ENCODE measurements at regions not wholly inside any gene's neighbourhood (a gene's known extent, or its start where the extent isn't known, plus 50 kb on each side); places are given as distances from the start of the nearest gene placed in this dataset.

DNA sequence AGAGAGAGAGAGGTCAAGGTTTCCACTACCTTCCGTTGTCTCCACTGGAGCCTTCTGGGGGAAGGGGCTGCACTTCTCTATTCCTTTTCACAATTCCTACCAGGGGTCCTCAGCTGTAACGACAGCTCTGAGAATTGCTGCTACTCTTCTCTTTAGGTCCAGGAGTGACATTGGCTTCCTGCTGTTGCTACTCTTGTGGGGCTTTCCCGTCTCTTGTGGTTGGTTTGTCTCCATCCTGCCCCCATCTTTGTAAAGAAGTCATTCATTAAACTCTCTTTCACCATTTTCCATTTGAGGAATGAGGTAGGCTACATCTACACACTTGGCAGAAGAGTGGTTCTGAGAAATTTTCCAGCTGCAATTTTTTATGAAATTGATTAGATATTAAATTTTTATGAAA, 238.8 kb upstream of the LYZL1 start:
- POLR2A ChIA-PET: interaction anchor here (0.6 kb wide), 1 partner anchor 392 kb away, joined by 3 read pairs; no protein-coding TSS in a partner anchor
- RAD21 ChIA-PET (ENCODE audit: unreplicated experiment): no interaction called here
- Histone ChIP-seq H3K4me1 (ENCODE audit: control insufficient read depth, insufficient read depth, low read length) (no peaks in the 10 kb centered on the region), H3K79me2 (ENCODE audit: control insufficient read depth, insufficient read depth, low read length) (no peaks in the 10 kb centered on the region), H3K27me3 (replicated peaks in 1 of 2; ENCODE audit: control insufficient read depth in 2 of 2, insufficient read depth in 2 of 2, low read length in 1 of 2) (no peaks in the 10 kb centered on the region), H4K20me1 (ENCODE audit: control insufficient read depth, insufficient read depth) (no peaks in the 10 kb centered on the region), H3K9me3 (replicated peaks; ENCODE audit: control insufficient read depth, insufficient read depth, low read length) (no peaks in the 10 kb centered on the region), H3K36me3 (ENCODE audit: control insufficient read depth in 2 of 2, insufficient read depth in 2 of 2, low read length in 1 of 2) (no peaks in the 10 kb centered on the region), H3K27ac (ENCODE audit: control insufficient read depth, insufficient read depth) (no peak overlapping the region), H3K9ac (ENCODE audit: control insufficient read depth, insufficient read depth, low read length) (no peak overlapping the region), H3K4me3 (no peak overlapping the region), H3K4me2 (ENCODE audit: control insufficient read depth, insufficient read depth) (no peak overlapping the region), H2AFZ (ENCODE audit: control insufficient read depth, low read depth, low read length) (no peak overlapping the region)
- TF ChIP-seq RUNX3 (IDR thresholded peaks at IDR 0.05; ENCODE audit: low read length): no peak
- TF ChIP-seq, protein P1, sequence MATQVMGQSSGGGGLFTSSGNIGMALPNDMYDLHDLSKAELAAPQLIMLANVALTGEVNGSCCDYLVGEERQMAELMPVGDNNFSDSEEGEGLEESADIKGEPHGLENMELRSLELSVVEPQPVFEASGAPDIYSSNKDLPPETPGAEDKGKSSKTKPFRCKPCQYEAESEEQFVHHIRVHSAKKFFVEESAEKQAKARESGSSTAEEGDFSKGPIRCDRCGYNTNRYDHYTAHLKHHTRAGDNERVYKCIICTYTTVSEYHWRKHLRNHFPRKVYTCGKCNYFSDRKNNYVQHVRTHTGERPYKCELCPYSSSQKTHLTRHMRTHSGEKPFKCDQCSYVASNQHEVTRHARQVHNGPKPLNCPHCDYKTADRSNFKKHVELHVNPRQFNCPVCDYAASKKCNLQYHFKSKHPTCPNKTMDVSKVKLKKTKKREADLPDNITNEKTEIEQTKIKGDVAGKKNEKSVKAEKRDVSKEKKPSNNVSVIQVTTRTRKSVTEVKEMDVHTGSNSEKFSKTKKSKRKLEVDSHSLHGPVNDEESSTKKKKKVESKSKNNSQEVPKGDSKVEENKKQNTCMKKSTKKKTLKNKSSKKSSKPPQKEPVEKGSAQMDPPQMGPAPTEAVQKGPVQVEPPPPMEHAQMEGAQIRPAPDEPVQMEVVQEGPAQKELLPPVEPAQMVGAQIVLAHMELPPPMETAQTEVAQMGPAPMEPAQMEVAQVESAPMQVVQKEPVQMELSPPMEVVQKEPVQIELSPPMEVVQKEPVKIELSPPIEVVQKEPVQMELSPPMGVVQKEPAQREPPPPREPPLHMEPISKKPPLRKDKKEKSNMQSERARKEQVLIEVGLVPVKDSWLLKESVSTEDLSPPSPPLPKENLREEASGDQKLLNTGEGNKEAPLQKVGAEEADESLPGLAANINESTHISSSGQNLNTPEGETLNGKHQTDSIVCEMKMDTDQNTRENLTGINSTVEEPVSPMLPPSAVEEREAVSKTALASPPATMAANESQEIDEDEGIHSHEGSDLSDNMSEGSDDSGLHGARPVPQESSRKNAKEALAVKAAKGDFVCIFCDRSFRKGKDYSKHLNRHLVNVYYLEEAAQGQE (IDR thresholded peaks at IDR 0.05; ENCODE audit: low read depth, low read length): no peak
- no peak for TF ChIP-seq SMAD5 (IDR thresholded peaks at IDR 0.05; ENCODE audit: low read depth)
- no peak for TF ChIP-seq ZNF622 (IDR thresholded peaks at IDR 0.05)
- TF ChIP-seq TCF7 (IDR thresholded peaks at IDR 0.05; ENCODE audit: borderline replicate concordance): no peak
- no peak for TF ChIP-seq HDAC2 (IDR thresholded peaks at IDR 0.05)
- no peak for TF ChIP-seq GATAD2B (conservative IDR thresholded peaks at IDR 0.05; ENCODE audit: low read depth)
- no peak for TF ChIP-seq CHD1 (IDR thresholded peaks at IDR 0.05; ENCODE audit: low read depth, low read length)
- TF ChIP-seq HDAC6 (IDR thresholded peaks at IDR 0.05; ENCODE audit: unreplicated experiment): no peak
- TF ChIP-seq SPI1 (IDR thresholded peaks at IDR 0.05; ENCODE audit: borderline replicate concordance, insufficient read depth, low read depth, low read length): no peak
- TF ChIP-seq, protein P2, sequence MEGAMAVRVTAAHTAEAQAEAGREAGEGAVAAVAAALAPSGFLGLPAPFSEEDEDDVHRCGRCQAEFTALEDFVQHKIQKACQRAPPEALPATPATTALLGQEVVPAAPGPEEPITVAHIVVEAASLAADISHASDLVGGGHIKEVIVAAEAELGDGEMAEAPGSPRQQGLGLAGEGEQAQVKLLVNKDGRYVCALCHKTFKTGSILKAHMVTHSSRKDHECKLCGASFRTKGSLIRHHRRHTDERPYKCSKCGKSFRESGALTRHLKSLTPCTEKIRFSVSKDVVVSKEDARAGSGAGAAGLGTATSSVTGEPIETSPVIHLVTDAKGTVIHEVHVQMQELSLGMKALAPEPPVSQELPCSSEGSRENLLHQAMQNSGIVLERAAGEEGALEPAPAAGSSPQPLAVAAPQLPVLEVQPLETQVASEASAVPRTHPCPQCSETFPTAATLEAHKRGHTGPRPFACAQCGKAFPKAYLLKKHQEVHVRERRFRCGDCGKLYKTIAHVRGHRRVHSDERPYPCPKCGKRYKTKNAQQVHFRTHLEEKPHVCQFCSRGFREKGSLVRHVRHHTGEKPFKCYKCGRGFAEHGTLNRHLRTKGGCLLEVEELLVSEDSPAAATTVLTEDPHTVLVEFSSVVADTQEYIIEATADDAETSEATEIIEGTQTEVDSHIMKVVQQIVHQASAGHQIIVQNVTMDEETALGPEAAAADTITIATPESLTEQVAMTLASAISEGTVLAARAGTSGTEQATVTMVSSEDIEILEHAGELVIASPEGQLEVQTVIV (IDR thresholded peaks at IDR 0.05; ENCODE audit: borderline replicate concordance, partially characterized antibody): no peak
- TF ChIP-seq ZNF24 (IDR thresholded peaks at IDR 0.05): no peak
- TF ChIP-seq, protein P3, sequence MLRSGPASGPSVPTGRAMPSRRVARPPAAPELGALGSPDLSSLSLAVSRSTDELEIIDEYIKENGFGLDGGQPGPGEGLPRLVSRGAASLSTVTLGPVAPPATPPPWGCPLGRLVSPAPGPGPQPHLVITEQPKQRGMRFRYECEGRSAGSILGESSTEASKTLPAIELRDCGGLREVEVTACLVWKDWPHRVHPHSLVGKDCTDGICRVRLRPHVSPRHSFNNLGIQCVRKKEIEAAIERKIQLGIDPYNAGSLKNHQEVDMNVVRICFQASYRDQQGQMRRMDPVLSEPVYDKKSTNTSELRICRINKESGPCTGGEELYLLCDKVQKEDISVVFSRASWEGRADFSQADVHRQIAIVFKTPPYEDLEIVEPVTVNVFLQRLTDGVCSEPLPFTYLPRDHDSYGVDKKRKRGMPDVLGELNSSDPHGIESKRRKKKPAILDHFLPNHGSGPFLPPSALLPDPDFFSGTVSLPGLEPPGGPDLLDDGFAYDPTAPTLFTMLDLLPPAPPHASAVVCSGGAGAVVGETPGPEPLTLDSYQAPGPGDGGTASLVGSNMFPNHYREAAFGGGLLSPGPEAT (IDR thresholded peaks at IDR 0.05; ENCODE audit: low read depth): no peak
- TF ChIP-seq NRF1 (conservative IDR thresholded peaks at IDR 0.05; ENCODE audit: low read depth, low read length): no peak
- TF ChIP-seq, protein P4, sequence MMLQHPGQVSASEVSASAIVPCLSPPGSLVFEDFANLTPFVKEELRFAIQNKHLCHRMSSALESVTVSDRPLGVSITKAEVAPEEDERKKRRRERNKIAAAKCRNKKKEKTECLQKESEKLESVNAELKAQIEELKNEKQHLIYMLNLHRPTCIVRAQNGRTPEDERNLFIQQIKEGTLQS (IDR thresholded peaks at IDR 0.05; ENCODE audit: borderline replicate concordance, extremely low read depth, low read depth, low read length): no peak
- CTCF ChIA-PET: no interaction called here
- no TSS peak for BruUV-seq (replicated peaks)
- SMC1A ChIA-PET (ENCODE audit: uncharacterized antibody, unreplicated experiment): no interaction called here
- in situ Hi-C loops (cut with MboI) (no loop called here), intact Hi-C loops (cut with micrococcal nuclease; ENCODE audit: unreplicated experiment) (no loop called here)
- FAIRE-seq (no peak), DNase-seq (ENCODE audit: low read depth, low spot score) (no peak), ATAC-seq (no peak)
- WGBS (ENCODE audit: insufficient coverage, insufficient replicate concordance, low lambda C conversion rate, missing lambda C conversion rate): 31% methylated on average over 3 of the region's 3 CpGs

All from GM12878 (cell line).